ENCODE measurements at regions not wholly inside any gene's neighbourhood (a gene's known extent, or its start where the extent isn't known, plus 50 kb on each side); places are given as distances from the start of the nearest gene placed in this dataset.

DNA sequence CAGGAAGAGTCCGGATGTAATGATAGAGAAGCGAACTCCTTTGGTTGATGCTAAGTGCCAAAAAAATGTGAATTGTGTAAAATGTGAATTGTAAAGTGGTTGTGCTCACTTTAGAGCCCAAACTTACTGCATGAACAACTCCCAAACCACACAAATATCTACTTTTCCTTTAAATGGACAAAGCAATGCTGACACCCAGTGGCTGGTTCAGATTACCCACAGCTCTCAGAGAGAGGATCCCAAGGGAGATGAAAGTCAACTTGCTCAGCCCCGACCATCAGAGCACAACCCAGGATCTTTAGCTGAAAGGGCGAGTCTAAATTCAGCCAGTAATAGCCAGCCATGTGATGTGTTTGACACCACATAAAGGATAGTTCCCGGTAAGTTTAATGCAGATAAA lies 133.7 kb downstream of the NMUR2 start:
- TF ChIP-seq RAD21 (conservative IDR thresholded peaks at IDR 0.05 in 1 of 2, IDR thresholded peaks at IDR 0.05 in 1 of 2), result peak; percentile 20 to 52; a peak in 2 of 5 replicates
- no peak for TF ChIP-seq POLR2A (IDR thresholded peaks at IDR 0.05; ENCODE audit: low read length)
- TF ChIP-seq ESRRA (IDR thresholded peaks at IDR 0.05; ENCODE audit: borderline replicate concordance, low read length), result no peak
- TF ChIP-seq KDM5A (IDR thresholded peaks at IDR 0.05), result no peak
